HEK293 (cell line): ENCODE measurements at regions not wholly inside any gene's neighbourhood (a gene's known extent, or its start where the extent isn't known, plus 50 kb on each side); places are given as distances from the start of the nearest gene placed in this dataset.

Source experiments
- ZNF133 ChIP-seq: fragments of 450-650 bp; formaldehyde crosslinking; IDR thresholded peaks from 2 replicates; pipeline ENCODE4 v1.5.1; 2016; ENCODE audit warnings: missing biosample characterization, missing genetic modification characterization
- TF ChIP-seq, protein P1 (sequence below): fragments of 450-650 bp; formaldehyde crosslinking; IDR thresholded peaks from 2 replicates; pipeline ENCODE4 v1.5.1; 2016; ENCODE audit warnings: missing biosample characterization, missing genetic modification characterization

GRCh38 chr10:120097766-120098165 lies 205.2 kb downstream of the SEC23IP start:
- TF ChIP-seq, protein P1, sequence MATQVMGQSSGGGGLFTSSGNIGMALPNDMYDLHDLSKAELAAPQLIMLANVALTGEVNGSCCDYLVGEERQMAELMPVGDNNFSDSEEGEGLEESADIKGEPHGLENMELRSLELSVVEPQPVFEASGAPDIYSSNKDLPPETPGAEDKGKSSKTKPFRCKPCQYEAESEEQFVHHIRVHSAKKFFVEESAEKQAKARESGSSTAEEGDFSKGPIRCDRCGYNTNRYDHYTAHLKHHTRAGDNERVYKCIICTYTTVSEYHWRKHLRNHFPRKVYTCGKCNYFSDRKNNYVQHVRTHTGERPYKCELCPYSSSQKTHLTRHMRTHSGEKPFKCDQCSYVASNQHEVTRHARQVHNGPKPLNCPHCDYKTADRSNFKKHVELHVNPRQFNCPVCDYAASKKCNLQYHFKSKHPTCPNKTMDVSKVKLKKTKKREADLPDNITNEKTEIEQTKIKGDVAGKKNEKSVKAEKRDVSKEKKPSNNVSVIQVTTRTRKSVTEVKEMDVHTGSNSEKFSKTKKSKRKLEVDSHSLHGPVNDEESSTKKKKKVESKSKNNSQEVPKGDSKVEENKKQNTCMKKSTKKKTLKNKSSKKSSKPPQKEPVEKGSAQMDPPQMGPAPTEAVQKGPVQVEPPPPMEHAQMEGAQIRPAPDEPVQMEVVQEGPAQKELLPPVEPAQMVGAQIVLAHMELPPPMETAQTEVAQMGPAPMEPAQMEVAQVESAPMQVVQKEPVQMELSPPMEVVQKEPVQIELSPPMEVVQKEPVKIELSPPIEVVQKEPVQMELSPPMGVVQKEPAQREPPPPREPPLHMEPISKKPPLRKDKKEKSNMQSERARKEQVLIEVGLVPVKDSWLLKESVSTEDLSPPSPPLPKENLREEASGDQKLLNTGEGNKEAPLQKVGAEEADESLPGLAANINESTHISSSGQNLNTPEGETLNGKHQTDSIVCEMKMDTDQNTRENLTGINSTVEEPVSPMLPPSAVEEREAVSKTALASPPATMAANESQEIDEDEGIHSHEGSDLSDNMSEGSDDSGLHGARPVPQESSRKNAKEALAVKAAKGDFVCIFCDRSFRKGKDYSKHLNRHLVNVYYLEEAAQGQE (tag by site-specific recombination) = no peak
- no peak for TF ChIP-seq ZNF133
